ENCODE measurements at regions not wholly inside any gene's neighbourhood (a gene's known extent, or its start where the extent isn't known, plus 50 kb on each side); places are given as distances from the start of the nearest gene placed in this dataset.
"Not testable (repeated sequence)": the region's sequence is repeated elsewhere in the genome, so short reads cannot be mapped to it uniquely, and the experiment has no call there.

DNA sequence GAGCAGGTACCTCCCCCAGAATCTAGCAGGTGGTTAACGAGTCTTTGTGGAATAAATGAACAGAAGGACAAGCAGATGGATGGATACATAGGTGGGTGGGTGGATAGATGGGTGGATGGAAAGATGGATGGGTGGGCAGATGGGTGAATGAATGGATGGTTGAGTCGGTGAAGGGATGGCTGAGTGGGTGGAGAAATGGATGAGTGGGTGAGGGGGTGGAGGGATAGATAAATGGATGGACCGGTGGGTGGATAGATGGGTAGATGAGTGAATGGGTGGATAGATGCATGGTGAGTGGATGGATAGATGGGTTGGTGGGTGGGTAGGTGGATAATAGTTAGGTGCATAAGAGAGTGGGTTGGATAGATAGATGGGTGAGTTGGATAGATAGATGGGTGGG, 99.7 kb upstream of the FRG2C start:
- DNase-seq (ENCODE audit: low spot score in 2 of 2), result peak in 1 of 2 donors; percentile 13
- WGBS, 2 donors, result 92 to 94% methylated on average over 3 of the region's 3 CpGs
- H3K4me3 ChIP-seq (ENCODE audit: low read depth, poor library complexity, severe bottlenecking); intact Hi-C loops (cut with DNase I; ENCODE audit: low total_unique reads): not testable (repeated sequence)

DNA sequence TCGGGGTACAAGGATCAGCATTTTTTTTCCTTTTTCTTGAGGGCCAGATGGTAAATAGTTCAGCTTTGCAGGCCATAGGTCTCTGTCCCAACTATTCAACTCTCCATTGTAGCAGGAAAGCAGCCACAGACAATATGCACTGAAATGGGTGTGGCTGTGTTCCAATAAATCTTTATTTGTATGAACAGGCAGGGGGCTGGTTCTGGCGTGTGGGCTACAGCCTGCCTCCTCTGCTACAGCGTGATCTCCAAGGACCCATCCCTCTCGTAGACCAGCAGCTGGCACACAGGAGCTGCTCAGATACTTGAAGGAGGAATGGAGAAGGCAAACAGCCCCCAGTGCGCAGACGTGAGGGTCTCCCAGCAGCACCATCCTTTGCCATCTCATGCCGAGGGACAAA, 91.8 kb upstream of the FRG2C start:
- intact Hi-C loops (cut with DNase I; ENCODE audit: low total_unique reads); H3K4me3 ChIP-seq (ENCODE audit: low read depth, poor library complexity, severe bottlenecking): not testable (repeated sequence)
- peak in 1 of 2 donors; percentile 37 for DNase-seq (ENCODE audit: low spot score in 2 of 2)
- WGBS, 2 donors, result 76 to 77% methylated on average over 7 of the region's 7 CpGs

DNA sequence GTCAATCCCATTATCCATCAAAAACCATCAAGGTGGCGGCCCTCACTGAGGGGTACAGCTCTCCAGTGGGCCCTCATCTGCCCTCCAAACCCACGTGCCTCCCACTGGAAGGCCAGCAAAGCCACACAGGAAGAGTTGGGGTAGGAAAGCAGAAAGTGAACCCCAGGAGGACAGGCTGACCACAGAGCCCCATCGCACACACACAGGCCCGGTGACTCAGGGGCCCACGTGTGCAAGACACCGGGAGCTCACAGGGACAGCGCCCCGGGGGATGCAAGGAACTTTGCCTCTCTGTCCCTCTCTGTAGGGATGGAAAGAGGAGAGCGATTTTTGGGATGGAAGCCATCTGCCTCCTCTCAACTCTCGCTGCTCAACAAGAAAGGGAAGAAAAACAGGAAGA, 85.0 kb upstream of the FRG2C start:
- intact Hi-C loops (cut with DNase I; ENCODE audit: low total_unique reads); H3K4me3 ChIP-seq (ENCODE audit: low read depth, poor library complexity, severe bottlenecking): not testable (repeated sequence)
- 35 to 46% methylated on average over 10 of the region's 10 CpGs for WGBS, 2 donors
- peak in 1 of 2 donors; percentile 69 for DNase-seq (ENCODE audit: low spot score in 2 of 2)

- intact Hi-C loops (cut with DNase I; ENCODE audit: low total_unique reads); H3K4me3 ChIP-seq (ENCODE audit: low read depth, poor library complexity, severe bottlenecking): not testable (repeated sequence)
- peak in 1 of 2 donors; percentile 78 for DNase-seq (ENCODE audit: low spot score in 2 of 2)
- WGBS, 2 donors, result 0 to 6% methylated on average over 3 to 18 of the region's 27 CpGs
Observed at GRCh38 chr3:75579536-75579935, 84.6 kb upstream of the FRG2C start.

DNA sequence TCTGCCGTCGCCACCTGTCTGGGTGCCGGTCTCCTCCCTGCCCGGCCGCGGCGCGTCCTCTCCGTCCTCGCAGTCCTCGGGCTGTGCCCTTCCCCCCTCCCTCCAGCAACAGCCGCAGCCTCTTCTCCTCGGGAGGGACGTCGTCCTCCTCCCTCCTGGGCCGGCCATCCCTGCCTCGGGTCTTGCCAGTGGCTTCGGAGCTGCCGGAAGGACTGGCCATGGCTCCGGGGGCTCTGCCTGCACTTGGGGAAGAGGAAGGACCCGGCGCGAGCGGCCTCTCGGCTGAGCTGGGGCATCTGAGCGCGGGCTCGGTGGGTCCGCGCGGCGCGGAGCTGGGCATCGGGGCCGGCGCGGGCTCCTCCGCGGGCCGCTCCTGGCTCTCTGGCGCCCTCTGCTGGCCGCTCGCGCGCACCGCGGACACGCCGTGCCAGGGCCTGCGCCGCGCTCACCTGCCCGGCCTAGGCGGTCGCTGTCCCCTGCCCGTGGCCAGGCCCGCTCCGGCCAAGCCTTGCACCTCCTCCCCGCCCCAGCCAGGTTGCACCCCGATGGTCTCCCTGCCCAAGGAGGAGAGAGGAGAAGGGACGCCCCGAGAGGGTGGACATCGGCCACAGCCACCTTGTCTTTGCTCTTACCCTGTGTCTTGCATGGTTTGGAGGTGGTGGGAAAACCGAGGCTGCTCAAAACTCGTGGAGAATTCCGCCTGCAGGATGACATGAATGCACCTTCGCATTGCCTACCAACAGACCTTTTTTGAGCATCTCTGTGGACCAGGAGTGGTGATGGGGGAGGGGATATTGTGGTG, 83.9 kb upstream of the FRG2C start:
- 6 to 19% methylated on average over 12 to 23 of the region's 67 CpGs for WGBS, 2 donors
- H3K4me3 ChIP-seq (ENCODE audit: low read depth, poor library complexity, severe bottlenecking), result peak overlapping the region; percentile 32
- intact Hi-C loops (cut with DNase I; ENCODE audit: low total_unique reads), result not testable (repeated sequence)
- DNase-seq (ENCODE audit: low spot score in 2 of 2), result peak in 1 of 2 donors; percentile 86

GRCh38 chr3:75582536-75582935, 81.6 kb upstream of the FRG2C start:
- intact Hi-C loops (cut with DNase I; ENCODE audit: low total_unique reads); H3K4me3 ChIP-seq (ENCODE audit: low read depth, poor library complexity, severe bottlenecking): not testable (repeated sequence)
- DNase-seq (ENCODE audit: low spot score in 2 of 2), result peak in 1 of 2 donors; percentile 5
- 56 to 60% methylated on average over 3 of the region's 3 CpGs for WGBS, 2 donors

GRCh38 chr3:75583116-75583515, 81.0 kb upstream of the FRG2C start:
- intact Hi-C loops (cut with DNase I; ENCODE audit: low total_unique reads); DNase-seq (ENCODE audit: low spot score in 2 of 2): not testable (repeated sequence)
- 21 to 34% methylated on average over 10 of the region's 10 CpGs for WGBS, 2 donors

GRCh38 chr3:75587695-75588094, 76.4 kb upstream of the FRG2C start:
- intact Hi-C loops (cut with DNase I; ENCODE audit: low total_unique reads); H3K4me3 ChIP-seq (ENCODE audit: low read depth, poor library complexity, severe bottlenecking); DNase-seq (ENCODE audit: low spot score in 2 of 2): not testable (repeated sequence)
- WGBS, 2 donors, result 90% methylated on average over 6 to 10 of the region's 15 CpGs

More at GRCh38 chr3:75583116-75583515, 81.0 kb upstream of the FRG2C start:
- H3K4me3 ChIP-seq (ENCODE audit: low read depth, poor library complexity, severe bottlenecking), result not testable (repeated sequence)

DNA sequence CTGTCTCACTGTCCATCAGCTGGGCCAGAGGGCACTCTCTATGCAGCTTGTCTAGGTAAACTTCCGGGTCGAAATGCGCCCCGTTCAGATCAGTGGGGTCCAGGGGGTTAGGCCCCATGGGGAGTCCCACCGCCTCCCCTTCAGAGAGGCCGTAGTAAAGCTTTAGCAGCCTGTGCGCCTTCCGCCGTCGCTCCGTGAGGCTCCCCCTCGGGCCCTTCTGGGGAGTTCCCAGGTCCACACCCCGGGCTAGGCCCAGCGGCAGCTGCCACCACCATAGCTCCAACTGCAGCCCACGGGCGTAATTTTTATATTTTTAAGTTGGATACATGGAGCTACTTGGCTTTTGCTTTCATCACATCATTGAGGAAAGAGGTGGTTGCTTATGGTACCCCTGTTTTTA, 73.7 kb upstream of the FRG2C start:
- intact Hi-C loops (cut with DNase I; ENCODE audit: low total_unique reads); H3K4me3 ChIP-seq (ENCODE audit: low read depth, poor library complexity, severe bottlenecking); DNase-seq (ENCODE audit: low spot score in 2 of 2): not testable (repeated sequence)
- WGBS, 2 donors, result 89 to 95% methylated on average over 14 to 16 of the region's 16 CpGs

- H3K4me3 ChIP-seq (ENCODE audit: low read depth, poor library complexity, severe bottlenecking); intact Hi-C loops (cut with DNase I; ENCODE audit: low total_unique reads): not testable (repeated sequence)
- peak in 1 of 2 donors; percentile 63 for DNase-seq (ENCODE audit: low spot score in 2 of 2)
- WGBS, 2 donors, result 60 to 63% methylated on average over 13 to 14 of the region's 14 CpGs
Observed at GRCh38 chr3:75604286-75604934, 59.7 kb upstream of the FRG2C start.

GRCh38 chr3:75607996-75608395, 56.1 kb upstream of the FRG2C start:
- WGBS, 2 donors, result 85 to 87% methylated on average over 9 of the region's 9 CpGs
- H3K4me3 ChIP-seq (ENCODE audit: low read depth, poor library complexity, severe bottlenecking); intact Hi-C loops (cut with DNase I; ENCODE audit: low total_unique reads); DNase-seq (ENCODE audit: low spot score in 2 of 2): not testable (repeated sequence)

GRCh38 chr3:75609598-75609997, 54.5 kb upstream of the FRG2C start:
- H3K4me3 ChIP-seq (ENCODE audit: low read depth, poor library complexity, severe bottlenecking); DNase-seq (ENCODE audit: low spot score in 2 of 2); intact Hi-C loops (cut with DNase I; ENCODE audit: low total_unique reads): not testable (repeated sequence)
- 45 to 46% methylated on average over 22 to 23 of the region's 26 CpGs for WGBS, 2 donors
